Osteoblast (primary cell): ENCODE measurements at regions not wholly inside any gene's neighbourhood (a gene's known extent, or its start where the extent isn't known, plus 50 kb on each side); places are given as distances from the start of the nearest gene placed in this dataset.

Experiments used
- DNase-seq: peaks from one replicate; pipeline ENCODE4 v3.0.0; 2011; ENCODE audit warnings: low spot score, mixed read lengths; ENCODE audit not compliant: insufficient read length; ENCODE audit errors: missing footprints
- H2AFZ ChIP-seq: 2 replicates; pipeline ENCODE4 v1.6.0; 2011; ENCODE audit warnings: mild to moderate bottlenecking, low read length
- H3K27ac ChIP-seq: 2 replicates; pipeline ENCODE4 v1.5.1; 2011; ENCODE audit warnings: mild to moderate bottlenecking, low read depth, low read length, moderate library complexity
- H3K27me3 ChIP-seq: 2 replicates; pipeline ENCODE4 v1.6.0; 2012; ENCODE audit warnings: mild to moderate bottlenecking, control low read depth, inconsistent platforms, low read length, moderate library complexity; ENCODE audit not compliant: insufficient read depth
- H3K36me3 ChIP-seq: 2 replicates; pipeline ENCODE4 v1.5.1; 2011; ENCODE audit warnings: mild to moderate bottlenecking, low read length, control low read depth, moderate library complexity; ENCODE audit not compliant: insufficient read depth
- H3K4me1 ChIP-seq: 2 replicates; pipeline ENCODE4 v1.5.1; 2011; ENCODE audit warnings: mild to moderate bottlenecking, low read length, control low read depth, moderate library complexity; ENCODE audit not compliant: insufficient read depth
- H3K4me2 ChIP-seq: 2 replicates; pipeline ENCODE4 v1.6.0; 2011; ENCODE audit warnings: mild to moderate bottlenecking, low read length; ENCODE audit not compliant: insufficient read depth
- H3K4me3 ChIP-seq: fragments of 200-600 bp; sonication (generic); 3 replicates; pipeline ENCODE4 v1.5.1; 2012; ENCODE audit warnings: mild to moderate bottlenecking, low read length, inconsistent platforms; ENCODE audit not compliant: insufficient read depth
- H3K79me2 ChIP-seq: 2 replicates; pipeline ENCODE4 v1.6.0; 2012; ENCODE audit warnings: mild to moderate bottlenecking, low read length, control low read depth, inconsistent platforms; ENCODE audit not compliant: insufficient read depth
- H3K9me3 ChIP-seq: 2 replicates; pipeline ENCODE4 v1.5.1; 2011; ENCODE audit warnings: low read depth, low read length, control low read depth
- H4K20me1 ChIP-seq: 2 replicates; pipeline ENCODE4 v1.6.0; 2012; ENCODE audit warnings: mild to moderate bottlenecking, low read length, control low read depth; ENCODE audit not compliant: insufficient read depth
- TF ChIP-seq, protein P1 (sequence below): IDR thresholded peaks from 2 replicates; pipeline ENCODE4 v1.5.1; 2011; ENCODE audit warnings: mild to moderate bottlenecking, low read depth, low read length, moderate library complexity; ENCODE audit errors: extremely low read depth

DNA sequence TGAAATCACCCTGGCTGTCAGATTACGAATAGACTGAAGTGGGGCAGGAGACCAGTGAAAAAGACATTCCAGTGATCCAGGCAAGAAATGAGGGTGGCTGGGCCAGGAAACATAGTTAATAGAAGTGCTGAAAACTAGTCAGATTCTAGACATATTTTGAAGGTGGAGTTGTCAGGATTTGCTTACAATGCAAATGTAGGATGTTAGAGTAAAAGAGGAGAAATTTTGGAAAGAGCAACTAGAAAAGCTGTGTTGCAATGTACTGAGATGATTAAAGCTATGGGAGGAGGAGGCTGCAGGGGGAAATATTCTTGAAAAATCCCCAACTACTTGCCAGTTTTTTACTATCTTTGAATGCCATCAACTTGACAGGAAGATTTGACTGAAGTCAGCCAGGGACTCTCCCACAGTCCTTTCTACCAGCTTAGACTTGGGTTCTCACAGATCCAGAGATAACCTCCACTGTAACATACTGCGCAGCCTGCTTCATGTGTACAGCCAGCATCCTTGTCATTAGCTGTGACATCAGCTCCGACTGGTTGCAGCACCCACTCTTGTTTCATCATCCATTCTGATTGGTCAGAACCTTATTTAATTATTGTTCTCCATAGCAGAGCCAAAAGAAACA, 109.7 kb downstream of the TSEN15 start:
- Histone ChIP-seq H3K36me3 (no peaks in the 10 kb centered on the region), H3K27ac (peak overlapping the region; percentile 69), H3K4me1 (peaks cover 26% of the 10 kb centered on the region), H3K27me3 (no peaks in the 10 kb centered on the region), H4K20me1 (no peaks in the 10 kb centered on the region), H2AFZ (no peak overlapping the region), H3K4me3 (no peak overlapping the region), H3K79me2 (no peaks in the 10 kb centered on the region), H3K4me2 (peak overlapping the region; percentile 12), H3K9me3 (no peaks in the 10 kb centered on the region)
- TF ChIP-seq, protein P1, sequence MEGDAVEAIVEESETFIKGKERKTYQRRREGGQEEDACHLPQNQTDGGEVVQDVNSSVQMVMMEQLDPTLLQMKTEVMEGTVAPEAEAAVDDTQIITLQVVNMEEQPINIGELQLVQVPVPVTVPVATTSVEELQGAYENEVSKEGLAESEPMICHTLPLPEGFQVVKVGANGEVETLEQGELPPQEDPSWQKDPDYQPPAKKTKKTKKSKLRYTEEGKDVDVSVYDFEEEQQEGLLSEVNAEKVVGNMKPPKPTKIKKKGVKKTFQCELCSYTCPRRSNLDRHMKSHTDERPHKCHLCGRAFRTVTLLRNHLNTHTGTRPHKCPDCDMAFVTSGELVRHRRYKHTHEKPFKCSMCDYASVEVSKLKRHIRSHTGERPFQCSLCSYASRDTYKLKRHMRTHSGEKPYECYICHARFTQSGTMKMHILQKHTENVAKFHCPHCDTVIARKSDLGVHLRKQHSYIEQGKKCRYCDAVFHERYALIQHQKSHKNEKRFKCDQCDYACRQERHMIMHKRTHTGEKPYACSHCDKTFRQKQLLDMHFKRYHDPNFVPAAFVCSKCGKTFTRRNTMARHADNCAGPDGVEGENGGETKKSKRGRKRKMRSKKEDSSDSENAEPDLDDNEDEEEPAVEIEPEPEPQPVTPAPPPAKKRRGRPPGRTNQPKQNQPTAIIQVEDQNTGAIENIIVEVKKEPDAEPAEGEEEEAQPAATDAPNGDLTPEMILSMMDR, result no peak
- DNase-seq, result no peak

DNA sequence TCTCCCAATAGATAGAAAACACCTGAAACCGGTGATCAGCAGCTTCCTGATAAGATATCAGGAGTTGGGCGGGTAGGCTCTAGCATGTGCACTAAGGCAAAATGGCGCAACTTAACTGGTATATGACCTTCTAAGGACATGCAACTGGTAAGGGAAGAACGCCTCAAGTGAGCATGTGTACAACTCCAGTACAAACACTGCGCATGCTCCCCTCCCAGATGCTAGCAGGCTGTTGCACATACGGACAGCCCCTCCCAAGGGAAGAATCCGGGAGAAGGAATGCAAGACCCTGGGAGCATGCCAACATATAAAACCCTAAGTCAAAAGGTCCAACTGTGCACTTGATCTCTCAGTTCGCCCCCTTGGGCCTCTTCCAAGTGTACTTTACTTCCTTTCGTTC, 110.8 kb downstream of the TSEN15 start:
- Histone ChIP-seq H3K4me3 (no peak overlapping the region), H4K20me1 (no peaks in the 10 kb centered on the region), H3K79me2 (no peaks in the 10 kb centered on the region), H3K36me3 (no peaks in the 10 kb centered on the region), H3K4me2 (no peak overlapping the region), H2AFZ (no peak overlapping the region), H3K27me3 (no peaks in the 10 kb centered on the region), H3K4me1 (peaks cover 26% of the 10 kb centered on the region), H3K27ac (peak overlapping the region; percentile 69), H3K9me3 (no peaks in the 10 kb centered on the region)
- no peak for DNase-seq
- TF ChIP-seq, protein P1, result no peak

DNA sequence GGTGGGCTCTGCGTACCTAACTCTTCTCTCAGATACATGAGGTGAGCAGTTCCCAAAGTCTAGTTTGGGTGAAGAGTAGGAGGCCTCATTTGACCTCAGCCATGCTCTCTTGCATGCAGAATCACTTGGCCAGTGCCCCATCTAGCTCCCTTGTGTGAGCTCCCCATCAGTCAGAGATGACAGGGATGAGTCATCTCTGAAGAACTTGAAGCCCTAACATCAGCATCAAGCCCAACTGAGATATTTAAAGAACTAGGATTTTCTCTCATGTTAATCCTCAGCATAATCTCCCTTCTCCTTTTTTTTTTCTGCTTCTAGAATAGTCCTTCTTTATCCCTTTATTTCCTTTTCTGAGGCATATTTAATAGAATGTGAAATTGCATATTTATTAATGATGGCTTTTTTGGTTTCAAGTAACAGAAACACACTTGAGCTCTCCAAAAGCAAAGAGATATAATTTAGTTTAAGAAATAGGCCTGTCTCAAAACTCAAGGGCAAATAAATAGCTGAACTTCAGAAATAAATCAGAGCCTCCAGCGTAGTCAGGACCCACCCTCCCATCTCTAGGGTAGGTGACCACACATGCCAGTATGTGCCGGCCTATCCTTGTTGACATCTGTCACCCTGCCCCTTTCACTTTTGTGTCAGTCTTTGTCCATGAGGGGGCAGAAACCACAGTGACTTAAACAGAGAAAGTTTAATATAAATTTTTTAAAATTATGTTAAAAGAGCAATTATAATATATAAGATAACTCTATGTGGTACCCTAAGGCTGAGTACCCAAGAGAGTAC, 112.3 kb downstream of the TSEN15 start:
- no peaks in the 10 kb centered on the region for H3K36me3 ChIP-seq
- H3K4me2 ChIP-seq, result no peak overlapping the region
- H3K79me2 ChIP-seq, result no peaks in the 10 kb centered on the region
- no peaks in the 10 kb centered on the region for H3K9me3 ChIP-seq
- no peak overlapping the region for H2AFZ ChIP-seq
- H3K27ac ChIP-seq, result peak overlapping the region; percentile 64
- peaks cover 26% of the 10 kb centered on the region for H3K4me1 ChIP-seq
- H3K27me3 ChIP-seq, result no peaks in the 10 kb centered on the region
- no peaks in the 10 kb centered on the region for H4K20me1 ChIP-seq
- H3K4me3 ChIP-seq, result no peak overlapping the region
- TF ChIP-seq, protein P1, result no peak
- peak; percentile 83 for DNase-seq

GRCh38 chr1:184164536-184164935, 113.0 kb downstream of the TSEN15 start:
- no peaks in the 10 kb centered on the region for H3K9me3 ChIP-seq
- DNase-seq, result peak; percentile 29
- TF ChIP-seq, protein P1, result no peak
- no peak overlapping the region for H2AFZ ChIP-seq
- H3K36me3 ChIP-seq, result no peaks in the 10 kb centered on the region
- H3K27ac ChIP-seq, result no peak overlapping the region
- no peak overlapping the region for H3K4me2 ChIP-seq
- no peak overlapping the region for H3K4me3 ChIP-seq
- no peaks in the 10 kb centered on the region for H3K27me3 ChIP-seq
- H3K4me1 ChIP-seq, result peaks cover 26% of the 10 kb centered on the region
- H3K79me2 ChIP-seq, result no peaks in the 10 kb centered on the region
- no peaks in the 10 kb centered on the region for H4K20me1 ChIP-seq
